ENCODE measurements at regions not wholly inside any gene's neighbourhood (a gene's known extent, or its start where the extent isn't known, plus 50 kb on each side); places are given as distances from the start of the nearest gene placed in this dataset.
"Not testable (repeated sequence)": the region's sequence is repeated elsewhere in the genome, so short reads cannot be mapped to it uniquely, and the experiment has no call there.

GRCh38 chr12:43245947-43246346, 306.1 kb downstream of the ADAMTS20 start:
- no peak for DNase-seq

GRCh38 chr12:43241986-43242385, 310.0 kb downstream of the ADAMTS20 start:
- peak; percentile 55 for DNase-seq

- DNase-seq: no peak
These were observed 313.7 kb downstream of the ADAMTS20 start for GRCh38 chr12:43238281-43238680.

- no peak for DNase-seq
These were observed 314.6 kb downstream of the ADAMTS20 start for GRCh38 chr12:43237238-43237879.

GRCh38 chr12:43235721-43236120, 316.3 kb downstream of the ADAMTS20 start:
- DNase-seq: no peak

- no peak for DNase-seq
These were observed 318.1 kb downstream of the ADAMTS20 start for GRCh38 chr12:43233861-43234260.

- DNase-seq: no peak
These were observed 325.9 kb downstream of the ADAMTS20 start for GRCh38 chr12:43226151-43226550.

GRCh38 chr12:43224190-43224805, 327.7 kb downstream of the ADAMTS20 start:
- not testable (repeated sequence) for DNase-seq

GRCh38 chr12:43222796-43223195, 329.2 kb downstream of the ADAMTS20 start:
- no peak for DNase-seq

GRCh38 chr12:43221216-43221615, 330.8 kb downstream of the ADAMTS20 start:
- no peak for DNase-seq

GRCh38 chr12:43216490-43216889, 335.5 kb downstream of the ADAMTS20 start:
- no peak for DNase-seq

- no peak for DNase-seq
These were observed 337.8 kb downstream of the ADAMTS20 start for GRCh38 chr12:43214166-43214565.

- DNase-seq: no peak
These were observed 338.4 kb downstream of the ADAMTS20 start for GRCh38 chr12:43213608-43214007.

- peak; percentile 78 for DNase-seq
These were observed 341.4 kb downstream of the ADAMTS20 start for GRCh38 chr12:43210485-43211192.

GRCh38 chr12:43208627-43209026, 343.4 kb downstream of the ADAMTS20 start:
- DNase-seq: peak; percentile 75

GRCh38 chr12:43208221-43208620, 343.8 kb downstream of the ADAMTS20 start:
- DNase-seq: peak; percentile 43

- DNase-seq: peak; percentile 63
These were observed 345.6 kb downstream of the ADAMTS20 start for GRCh38 chr12:43206396-43206795.

GRCh38 chr12:43198608-43199007, 353.4 kb downstream of the ADAMTS20 start:
- DNase-seq: no peak

- DNase-seq: no peak
These were observed 355.6 kb downstream of the ADAMTS20 start for GRCh38 chr12:43196268-43196907.

GRCh38 chr12:43193096-43193495, 358.9 kb downstream of the ADAMTS20 start:
- not testable (repeated sequence) for DNase-seq

GRCh38 chr12:43192442-43192841, 359.6 kb downstream of the ADAMTS20 start:
- DNase-seq: not testable (repeated sequence)

- no peak for DNase-seq
These were observed 371.8 kb downstream of the ADAMTS20 start for GRCh38 chr12:43180242-43180641.

GRCh38 chr12:43179486-43179885, 372.5 kb downstream of the ADAMTS20 start:
- no peak for DNase-seq

- no peak for DNase-seq
These were observed 374.7 kb downstream of the ADAMTS20 start for GRCh38 chr12:43177276-43177675.

Measured in fibroblast of upper back skin (primary cell).